K562 (cell line): ENCODE measurements at regions not wholly inside any gene's neighbourhood (a gene's known extent, or its start where the extent isn't known, plus 50 kb on each side); places are given as distances from the start of the nearest gene placed in this dataset.

Experiments
- ATAC-seq: fragments of 200-7000 bp; cut with Tn5 transposase; 3 replicates; pipeline ENCODE4 v1.9.1; 2020; ENCODE audit warnings: moderate library complexity
- BruUV-seq: library from RNA; stranded (reverse); fragments of 400-500 nt; replicated peaks from 2 replicates; lab custom pipeline; 2021; lab: Mats Ljungman, UMichigan
- CTCF ChIA-PET: fragments of 300-600 bp; formaldehyde crosslinking; extraction: SDS; loops from one replicate; lab custom pipeline; 2021; ENCODE audit warnings: low intra/inter-chr PET ratio; lab: Yijun Ruan, JAX
- POLR2A ChIA-PET: fragments of 300-600, 350-650 bp; sonication (Branson Sonifier 250); formaldehyde crosslinking; extraction: SDS; loops from one replicate; lab custom pipeline; 2021; ENCODE audit warnings: antibody characterized with exemption, inconsistent platforms; lab: Yijun Ruan, JAX
- DNase-seq, 4 experiments: peaks; one replicate each; pipeline versions ENCODE4 v3.0.0 to v3.0.0-alpha.2; 2011 to 2018; ENCODE audit warnings: low spot score in 3 of 4, mixed read lengths in 3 of 4; ENCODE audit errors: extremely low read depth in 1 of 4
- FAIRE-seq: peaks from 2 replicates; lab custom pipeline; 2011; peaks lifted over from hg19 to GRCh38; lab: Jason Lieb, UNC
- H2AFZ ChIP-seq: 2 replicates; pipeline ENCODE4 v1.6.0; 2011; ENCODE audit warnings: low read depth, low read length, control low read depth, inconsistent platforms
- H3K27ac ChIP-seq: fragments of 200-600 bp; 3 replicates; pipeline ENCODE4 v1.8.0; 2011; ENCODE audit warnings: low read depth, mild to moderate bottlenecking, control low read depth, inconsistent platforms, low read length, moderate library complexity, mixed read lengths; ENCODE audit errors: extremely low read depth
- H3K27me3 ChIP-seq, 2 experiments: fragments of 300-600 bp in 1 of 2; 2 replicates in 1 of 2; 3 replicates in 1 of 2; pipeline versions ENCODE4 v1.6.0 to v1.8.0; 2011; ENCODE audit warnings: inconsistent platforms in 2 of 2, low read length in 2 of 2, mild to moderate bottlenecking in 1 of 2, mixed read lengths in 1 of 2, moderate library complexity in 1 of 2; ENCODE audit not compliant: control insufficient read depth in 2 of 2, insufficient read depth in 2 of 2
- H3K36me3 ChIP-seq: fragments of 300-600 bp; 3 replicates; pipeline ENCODE4 v1.8.0; 2011; ENCODE audit warnings: mild to moderate bottlenecking, low read length, inconsistent platforms; ENCODE audit not compliant: control insufficient read depth, insufficient read depth
- H3K4me1 ChIP-seq, 2 experiments: fragments of 200-600 bp in 1 of 2; replicated peaks in 1 of 2; 2 replicates in 1 of 2; 3 replicates in 1 of 2; pipeline versions ENCODE4 v1.5.1 to v1.8.0; 2011; ENCODE audit warnings: inconsistent platforms in 2 of 2, low read length in 2 of 2, mild to moderate bottlenecking in 1 of 2, mixed read lengths in 1 of 2, moderate library complexity in 1 of 2; ENCODE audit not compliant: control insufficient read depth in 2 of 2, insufficient read depth in 2 of 2
- H3K4me2 ChIP-seq: 2 replicates; pipeline ENCODE4 v1.6.1; 2011; ENCODE audit warnings: low read length, control low read depth, inconsistent platforms, mixed read lengths; ENCODE audit not compliant: insufficient read depth
- H3K4me3 ChIP-seq: fragments of 200-600 bp; sonication (generic), shearing (Covaris generic); 2 replicates; pipeline ENCODE4 v1.5.1; 2016; ENCODE audit warnings: control low read depth, inconsistent platforms
- H3K79me2 ChIP-seq: fragments of 200-600 bp; 3 replicates; pipeline ENCODE4 v1.8.0; 2011; ENCODE audit warnings: low read length, inconsistent platforms; ENCODE audit not compliant: control insufficient read depth, insufficient read depth
- H3K9ac ChIP-seq, 2 experiments: 2 replicates each; pipeline versions ENCODE4 v1.6.0 to v1.6.1; 2011; ENCODE audit warnings: low read depth in 2 of 2, low read length in 2 of 2, control low read depth in 1 of 2, inconsistent platforms in 1 of 2, mild to moderate bottlenecking in 1 of 2, mixed read lengths in 1 of 2; ENCODE audit not compliant: insufficient read depth in 1 of 2
- H3K9me1 ChIP-seq: one replicate; pipeline ENCODE4 v1.6.0; 2011; ENCODE audit warnings: inconsistent platforms, mild to moderate bottlenecking, low read length, moderate library complexity; ENCODE audit not compliant: control insufficient read depth, insufficient read depth
- H3K9me3 ChIP-seq: replicated peaks from 2 replicates; pipeline ENCODE4 v1.5.1; 2011; ENCODE audit warnings: low read depth, low read length, inconsistent platforms; ENCODE audit not compliant: control insufficient read depth, insufficient read depth
- H4K20me1 ChIP-seq: replicated peaks from 2 replicates; pipeline ENCODE4 v1.6.1; 2011; ENCODE audit warnings: low read length, inconsistent platforms, mixed read lengths; ENCODE audit not compliant: control insufficient read depth, insufficient read depth
- ARID3A ChIP-seq: IDR thresholded peaks from 2 replicates; pipeline ENCODE4 v1.6.1; 2012; ENCODE audit warnings: low read depth, low read length, improper control_type of control experiment, borderline replicate concordance
- C11orf30 ChIP-seq: fragments of 450-650 bp; IDR thresholded peaks from 2 replicates; pipeline ENCODE4 v1.6.1; 2016; ENCODE audit warnings: low read depth, mild to moderate bottlenecking
- CBFA2T3 ChIP-seq: fragments of 450-650 bp; IDR thresholded peaks from 2 replicates; pipeline ENCODE4 v1.6.1; 2017
- E2F5 ChIP-seq: sonication (generic); formaldehyde crosslinking; IDR thresholded peaks from 2 replicates; pipeline ENCODE4 v1.8.0; 2022; ENCODE audit warnings: mild to moderate bottlenecking, missing genetic modification reagents
- NR3C1 ChIP-seq: sonication (generic); formaldehyde crosslinking; IDR thresholded peaks from 2 replicates; pipeline ENCODE4 v1.8.1; 2022; ENCODE audit warnings: missing genetic modification reagents
- SAFB ChIP-seq: fragments of 200-400 bp; formaldehyde crosslinking; IDR thresholded peaks from 2 replicates; pipeline ENCODE4 v1.6.1; 2017; ENCODE audit warnings: low read depth, low read length, borderline replicate concordance
- ZNF512 ChIP-seq: IDR thresholded peaks from 2 replicates; pipeline ENCODE4 v1.6.1; 2016; ENCODE audit warnings: missing genetic modification characterization, missing compliant biosample characterization
- ZNF57 ChIP-seq: fragments of 450-650 bp; formaldehyde crosslinking; IDR thresholded peaks from 2 replicates; pipeline ENCODE4 v1.4.0; 2020; ENCODE audit warnings: mild to moderate bottlenecking, moderate library complexity
- in situ Hi-C: fragments of 300-500 bp; cut with MboI; formaldehyde crosslinking; loops from 4 replicates; pipeline ENCODE4 v1.15.0; 2018; ENCODE audit warnings: inconsistent platforms, mixed read lengths
- intact Hi-C: fragments of 100-400 bp; cut with micrococcal nuclease; formaldehyde crosslinking; loops from 2 replicates; pipeline ENCODE4 v1.14.2; 2022
- TF ChIP-seq, protein P1 (sequence below): fragments of 450-650 bp; IDR thresholded peaks from 2 replicates; pipeline ENCODE4 v1.6.1; 2016; ENCODE audit warnings: mild to moderate bottlenecking
- TF ChIP-seq, protein P2 (sequence below): fragments of 450-650 bp; conservative IDR thresholded peaks from 2 replicates; pipeline ENCODE4 v1.6.1; 2016; ENCODE audit warnings: missing genetic modification characterization, low read depth, mild to moderate bottlenecking, missing compliant biosample characterization, moderate library complexity

GRCh38 chr15:84111575-84111974, 124.0 kb upstream of the GOLGA6L4 start (continued):
- TF ChIP-seq, protein P1, sequence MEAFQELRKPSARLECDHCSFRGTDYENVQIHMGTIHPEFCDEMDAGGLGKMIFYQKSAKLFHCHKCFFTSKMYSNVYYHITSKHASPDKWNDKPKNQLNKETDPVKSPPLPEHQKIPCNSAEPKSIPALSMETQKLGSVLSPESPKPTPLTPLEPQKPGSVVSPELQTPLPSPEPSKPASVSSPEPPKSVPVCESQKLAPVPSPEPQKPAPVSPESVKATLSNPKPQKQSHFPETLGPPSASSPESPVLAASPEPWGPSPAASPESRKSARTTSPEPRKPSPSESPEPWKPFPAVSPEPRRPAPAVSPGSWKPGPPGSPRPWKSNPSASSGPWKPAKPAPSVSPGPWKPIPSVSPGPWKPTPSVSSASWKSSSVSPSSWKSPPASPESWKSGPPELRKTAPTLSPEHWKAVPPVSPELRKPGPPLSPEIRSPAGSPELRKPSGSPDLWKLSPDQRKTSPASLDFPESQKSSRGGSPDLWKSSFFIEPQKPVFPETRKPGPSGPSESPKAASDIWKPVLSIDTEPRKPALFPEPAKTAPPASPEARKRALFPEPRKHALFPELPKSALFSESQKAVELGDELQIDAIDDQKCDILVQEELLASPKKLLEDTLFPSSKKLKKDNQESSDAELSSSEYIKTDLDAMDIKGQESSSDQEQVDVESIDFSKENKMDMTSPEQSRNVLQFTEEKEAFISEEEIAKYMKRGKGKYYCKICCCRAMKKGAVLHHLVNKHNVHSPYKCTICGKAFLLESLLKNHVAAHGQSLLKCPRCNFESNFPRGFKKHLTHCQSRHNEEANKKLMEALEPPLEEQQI: no peak
- TF ChIP-seq NR3C1: no peak
- no peak for TF ChIP-seq ZNF512 (tag)
- TF ChIP-seq E2F5 (CRISPR knock-in tag): no peak
- no peak for TF ChIP-seq SAFB

DNA sequence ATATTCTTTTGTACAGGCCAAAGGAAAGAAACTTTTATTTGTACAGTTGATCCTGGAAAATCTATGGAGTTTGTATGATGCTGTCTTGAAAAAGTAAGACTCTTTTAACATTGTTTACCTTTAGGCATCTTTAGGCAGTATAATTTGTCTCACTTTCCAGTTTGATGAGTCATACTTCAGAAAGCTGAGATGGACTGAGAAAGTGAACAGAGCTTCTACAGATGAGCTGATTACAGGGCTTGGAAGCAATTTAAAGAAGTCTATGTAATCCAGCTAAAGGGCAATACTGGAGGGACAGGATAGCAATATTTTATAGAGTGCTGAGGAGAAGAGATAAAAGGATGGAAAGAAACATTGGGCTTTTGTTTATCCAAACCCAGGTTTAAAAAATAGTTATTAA, 123.5 kb upstream of the GOLGA6L4 start:
- no peaks in the 10 kb centered on the region for H4K20me1 ChIP-seq
- FAIRE-seq (peak; percentile 74), ATAC-seq (peak; percentile 86), DNase-seq (peak in 2 of 4 experiments; percentile 22 to 41)
- H3K9ac ChIP-seq: no peak overlapping the region
- peaks cover 0 to 3% of the 10 kb centered on the region in 2 experiments; a peak in 2 of 5 replicates for H3K4me1 ChIP-seq
- in situ Hi-C loops (no loop called here), intact Hi-C loops (no loop called here)
- BruUV-seq: no TSS peak
- H3K79me2 ChIP-seq: no peaks in the 10 kb centered on the region
- H3K9me3 ChIP-seq: no peaks in the 10 kb centered on the region
- ChIA-PET CTCF (no interaction called here), POLR2A (interaction anchor here (0.6 kb wide), 1 partner anchor 783 kb away, joined by 3 read pairs; no protein-coding TSS in a partner anchor)
- H3K36me3 ChIP-seq: no peaks in the 10 kb centered on the region
- H2AFZ ChIP-seq: no peak overlapping the region
- no peak overlapping the region for H3K27ac ChIP-seq
- H3K4me3 ChIP-seq: no peak overlapping the region
- 0 out of 5 replicates have a peak, but pooled peaks cover 0 to 3% of the 10 kb centered on the region in 2 experiments for H3K27me3 ChIP-seq
- H3K4me2 ChIP-seq: no peak overlapping the region
- H3K9me1 ChIP-seq: no peaks in the 10 kb centered on the region
- peak; percentile 43 for TF ChIP-seq CBFA2T3
- TF ChIP-seq, protein P2, sequence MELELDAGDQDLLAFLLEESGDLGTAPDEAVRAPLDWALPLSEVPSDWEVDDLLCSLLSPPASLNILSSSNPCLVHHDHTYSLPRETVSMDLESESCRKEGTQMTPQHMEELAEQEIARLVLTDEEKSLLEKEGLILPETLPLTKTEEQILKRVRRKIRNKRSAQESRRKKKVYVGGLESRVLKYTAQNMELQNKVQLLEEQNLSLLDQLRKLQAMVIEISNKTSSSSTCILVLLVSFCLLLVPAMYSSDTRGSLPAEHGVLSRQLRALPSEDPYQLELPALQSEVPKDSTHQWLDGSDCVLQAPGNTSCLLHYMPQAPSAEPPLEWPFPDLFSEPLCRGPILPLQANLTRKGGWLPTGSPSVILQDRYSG (tag): no peak
- no peak for TF ChIP-seq ZNF57 (CRISPR knock-in tag)
- TF ChIP-seq ARID3A: no peak
- TF ChIP-seq C11orf30: peak; percentile 64
